ENCODE measurements at regions not wholly inside any gene's neighbourhood (a gene's known extent, or its start where the extent isn't known, plus 50 kb on each side); places are given as distances from the start of the nearest gene placed in this dataset.
A peak's percentile ranks its signal among the peaks of the same experiment; 100 is the strongest.

DNA sequence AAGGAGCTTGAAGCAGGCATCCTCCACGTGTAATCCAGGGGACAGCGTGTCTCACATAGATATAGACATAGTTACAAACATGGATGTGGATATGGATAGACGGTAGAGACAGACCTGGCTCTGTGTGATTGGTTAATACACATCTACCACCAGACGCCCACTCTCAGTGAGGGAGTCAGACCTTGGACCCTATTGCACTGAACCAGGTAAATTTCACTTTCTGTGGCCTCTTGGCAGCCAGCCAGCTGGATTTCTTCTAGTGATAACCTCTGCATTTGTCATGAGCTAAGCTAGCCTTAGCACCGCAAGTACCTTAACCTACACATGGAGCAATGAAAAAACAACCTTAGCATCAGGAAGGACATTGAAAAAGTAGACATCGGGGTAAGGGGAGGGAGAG lies 79.2 kb upstream of the ACSL4 start:
- no peak for TF ChIP-seq CTCF (IDR thresholded peaks at IDR 0.05; ENCODE audit: low read depth, low read length)

DNA sequence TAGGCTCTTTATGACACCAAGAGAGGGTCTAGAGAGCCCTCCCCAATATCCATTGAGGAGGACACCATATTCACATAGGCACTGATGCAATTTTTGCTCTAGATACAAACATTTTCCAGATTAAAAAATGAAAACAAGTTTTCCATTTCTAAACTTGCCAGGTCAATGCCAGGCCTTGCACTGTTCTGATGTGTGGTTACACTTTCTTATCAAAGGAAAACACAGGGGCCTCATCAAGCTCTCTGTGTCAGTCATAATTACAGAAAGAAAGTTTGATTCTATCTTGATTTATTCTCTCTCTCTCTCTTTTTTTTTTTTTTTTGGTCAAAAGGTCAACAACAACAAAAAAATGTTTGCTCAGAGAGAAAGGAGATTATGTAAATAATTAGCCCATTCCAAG lies 80.2 kb upstream of the ACSL4 start:
- H3K4me3 ChIP-seq (ENCODE audit: low read depth, low read length) = no peak overlapping the region
- TF ChIP-seq CTCF (IDR thresholded peaks at IDR 0.05; ENCODE audit: low read depth, low read length) = no peak

More for the DNA sequence above, 79.2 kb upstream of the ACSL4 start:
- H3K4me3 ChIP-seq (ENCODE audit: low read depth, low read length) = no peak overlapping the region

- TF ChIP-seq CTCF (IDR thresholded peaks at IDR 0.05; ENCODE audit: low read depth, low read length) = no peak
- H3K4me3 ChIP-seq (ENCODE audit: low read depth, low read length) = no peak overlapping the region
These were observed 85.9 kb upstream of the ACSL4 start for GRCh38 chrX:109818976-109819375.

- H3K4me3 ChIP-seq (ENCODE audit: low read depth, low read length) = no peak overlapping the region
- no peak for TF ChIP-seq CTCF (IDR thresholded peaks at IDR 0.05; ENCODE audit: low read depth, low read length)
These were observed 89.8 kb upstream of the ACSL4 start for GRCh38 chrX:109822861-109823260.

DNA sequence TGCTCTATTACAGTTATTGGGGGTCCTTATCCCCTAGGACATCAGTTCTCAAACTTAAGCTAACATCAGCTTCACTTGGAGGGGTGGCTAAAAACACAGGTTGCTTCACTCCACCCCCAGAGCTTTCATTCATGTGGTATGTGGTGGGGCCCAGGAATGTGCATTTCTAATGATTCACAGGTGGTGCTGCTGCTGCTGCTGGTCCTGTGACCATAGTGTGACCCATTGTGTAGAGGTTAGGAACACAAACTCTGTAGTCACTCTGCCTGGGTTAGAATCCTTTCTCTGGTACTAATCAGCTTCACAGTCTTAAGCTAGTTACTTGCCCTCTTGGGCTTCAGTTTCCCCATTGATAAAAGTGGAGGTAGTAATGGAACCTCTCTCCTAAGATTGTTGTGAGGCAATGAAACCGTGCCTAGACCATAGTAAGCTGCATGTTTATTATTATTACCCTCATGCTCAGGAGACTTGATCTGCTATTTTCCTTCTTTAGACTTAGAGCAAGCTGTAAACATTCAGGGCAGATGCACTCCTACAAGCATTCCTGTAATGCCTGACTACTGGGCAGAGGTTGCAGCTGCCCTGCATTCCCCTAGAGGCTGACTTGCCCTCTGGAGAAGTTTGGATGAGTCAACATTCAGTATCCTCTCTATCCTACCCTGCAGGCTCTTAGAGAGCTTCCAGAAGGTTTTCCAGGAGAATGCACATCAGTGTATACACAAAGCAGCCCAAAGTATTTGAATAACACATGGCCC lies 94.1 kb upstream of the ACSL4 start:
- peak; percentile 6; the same call in 1 of the 2 replicates for TF ChIP-seq CTCF (IDR thresholded peaks at IDR 0.05; ENCODE audit: low read depth, low read length)
- H3K4me3 ChIP-seq (ENCODE audit: low read depth, low read length) = no peak overlapping the region

DNA sequence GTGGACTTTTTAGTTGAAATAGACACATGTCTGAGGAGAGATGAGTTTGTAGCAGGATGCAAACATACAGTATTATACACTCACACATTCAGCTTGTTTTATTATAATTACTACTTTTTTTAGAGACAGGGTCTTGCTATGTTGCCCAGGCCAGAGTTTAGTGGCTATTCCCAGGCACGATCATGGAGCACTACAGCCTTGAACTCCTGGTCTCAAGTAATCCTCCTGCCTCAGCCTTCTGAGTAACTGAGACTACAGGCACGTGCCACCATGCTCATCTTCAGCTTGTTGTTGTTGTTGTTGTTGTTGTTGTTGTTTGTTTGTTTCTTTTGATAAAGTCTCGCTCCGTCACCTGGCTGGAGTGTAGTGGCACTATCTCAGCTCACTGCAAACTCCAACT lies 94.7 kb upstream of the ACSL4 start:
- H3K4me3 ChIP-seq (ENCODE audit: low read depth, low read length) = no peak overlapping the region
- TF ChIP-seq CTCF (IDR thresholded peaks at IDR 0.05; ENCODE audit: low read depth, low read length) = no peak

- no peak for TF ChIP-seq CTCF (IDR thresholded peaks at IDR 0.05; ENCODE audit: low read depth, low read length)
- no peak overlapping the region for H3K4me3 ChIP-seq (ENCODE audit: low read depth, low read length)
These were observed 97.2 kb upstream of the ACSL4 start for GRCh38 chrX:109830157-109830703.
